CD4-positive, CD25-positive, alpha-beta regulatory T cell (primary cell): ENCODE measurements at regions not wholly inside any gene's neighbourhood (a gene's known extent, or its start where the extent isn't known, plus 50 kb on each side); places are given as distances from the start of the nearest gene placed in this dataset.
"Not testable (repeated sequence)": the region's sequence is repeated elsewhere in the genome, so short reads cannot be mapped to it uniquely, and the experiment has no call there.

Source experiments
- ATAC-seq, 2 donors: fragments of 150-1000 bp; cut with Tn5 transposase; one replicate each; pipeline ENCODE4 v1.10.0; 2021; ENCODE audit warnings: low read depth in 2 of 2, moderate number of reproducible peaks in 2 of 2, moderate library complexity in 1 of 2
- DNase-seq, 3 donors: peaks; one replicate each; pipeline versions ENCODE4 v3.0.0 to v3.0.0-alpha.2; 2012 to 2022; ENCODE audit warnings: mixed read lengths in 1 of 3
- H3K27ac ChIP-seq: one replicate; pipeline ENCODE4 v1.7.0; 2013; ENCODE audit warnings: mild to moderate bottlenecking, low read length; ENCODE audit not compliant: insufficient read depth, poor library complexity, severe bottlenecking
- H3K27me3 ChIP-seq: one replicate; pipeline ENCODE4 v1.7.0; 2013; ENCODE audit warnings: low read length; ENCODE audit not compliant: control insufficient read depth, insufficient read depth
- H3K36me3 ChIP-seq: one replicate; pipeline ENCODE4 v1.7.0; 2013; ENCODE audit warnings: mild to moderate bottlenecking, low read length, moderate library complexity; ENCODE audit not compliant: control insufficient read depth, insufficient read depth
- H3K4me1 ChIP-seq: 2 replicates; pipeline ENCODE4 v1.7.0; 2013; ENCODE audit warnings: mild to moderate bottlenecking, low read length; ENCODE audit not compliant: insufficient read depth, control insufficient read depth, poor library complexity, severe bottlenecking
- H3K4me3 ChIP-seq: one replicate; pipeline ENCODE4 v1.7.0; 2013; ENCODE audit warnings: low read depth, mild to moderate bottlenecking, low read length, moderate library complexity
- H3K9me3 ChIP-seq, 2 experiments: 1 replicate in 1 of 2; 2 replicates in 1 of 2; pipeline ENCODE4 v1.7.0; 2013; ENCODE audit warnings: low read length in 2 of 2, mild to moderate bottlenecking in 1 of 2, moderate library complexity in 1 of 2; ENCODE audit not compliant: control insufficient read depth in 2 of 2
- H3K27ac Mint-ChIP-seq, 3 donors: one replicate each; pipeline ENCODE4 v1.8.0; 2020 to 2022; ENCODE audit warnings: mild to moderate bottlenecking in 3 of 3, mixed read lengths in 3 of 3, moderate library complexity in 2 of 3
- H3K27me3 Mint-ChIP-seq: one replicate; pipeline ENCODE4 v1.8.0; 2022; ENCODE audit warnings: mild to moderate bottlenecking, mixed read lengths
- H3K36me3 Mint-ChIP-seq: one replicate; pipeline ENCODE4 v1.8.0; 2020; ENCODE audit warnings: mixed read lengths
- H3K4me1 Mint-ChIP-seq, 4 donors: one replicate each; pipeline ENCODE4 v1.8.0; 2020 to 2022; ENCODE audit warnings: mixed read lengths in 4 of 4, mild to moderate bottlenecking in 1 of 4
- H3K4me3 Mint-ChIP-seq, 4 donors: one replicate each; pipeline ENCODE4 v1.8.0; 2020 to 2022; ENCODE audit warnings: mild to moderate bottlenecking in 4 of 4, mixed read lengths in 4 of 4, moderate library complexity in 3 of 4
- H3K9me3 Mint-ChIP-seq, 7 donors: one replicate each; pipeline ENCODE4 v1.8.0; 2020 to 2022; ENCODE audit warnings: mixed read lengths in 7 of 7, mild to moderate bottlenecking in 3 of 7, moderate library complexity in 2 of 7

- H3K4me1 Mint-ChIP-seq, H3K4me1 ChIP-seq, H3K27me3 ChIP-seq, ATAC-seq, H3K9me3 ChIP-seq, H3K36me3 Mint-ChIP-seq, H3K4me3 ChIP-seq, H3K36me3 ChIP-seq, H3K27ac ChIP-seq, H3K4me3 Mint-ChIP-seq, H3K27ac Mint-ChIP-seq, H3K9me3 Mint-ChIP-seq, DNase-seq: not testable (repeated sequence)
- H3K27me3 Mint-ChIP-seq: peaks cover 29% of the 10 kb centered on the region
Measured at GRCh38 chr17:21578783-21579182, 113.5 kb upstream of the KCNJ18 start.

- no peaks in the 10 kb centered on the region for H3K4me1 Mint-ChIP-seq
- no peak for DNase-seq
- no peak overlapping the region for H3K4me3 ChIP-seq
- H3K4me1 ChIP-seq: no peaks in the 10 kb centered on the region
- no peaks in the 10 kb centered on the region for H3K36me3 Mint-ChIP-seq
- H3K9me3 ChIP-seq: no peaks in the 10 kb centered on the region
- peaks cover 8% of the 10 kb centered on the region for H3K27me3 Mint-ChIP-seq
- H3K4me3 Mint-ChIP-seq: no peak overlapping the region
- ATAC-seq: no peak
- H3K27me3 ChIP-seq: peaks cover 3% of the 10 kb centered on the region
- H3K36me3 ChIP-seq: no peaks in the 10 kb centered on the region
- no peak overlapping the region for H3K27ac ChIP-seq
- H3K27ac Mint-ChIP-seq: no peak overlapping the region
- H3K9me3 Mint-ChIP-seq: peaks cover 0 to 2% (median 0%) of the 10 kb centered on the region in 7 donors
Measured at GRCh38 chr17:21592774-21593173, 99.5 kb upstream of the KCNJ18 start.

GRCh38 chr17:21593452-21594105, 98.7 kb upstream of the KCNJ18 start:
- not testable (repeated sequence) for H3K4me1 ChIP-seq, DNase-seq, H3K9me3 Mint-ChIP-seq, H3K4me1 Mint-ChIP-seq, H3K9me3 ChIP-seq, H3K4me3 Mint-ChIP-seq, H3K27me3 ChIP-seq, H3K27ac Mint-ChIP-seq, H3K36me3 ChIP-seq, H3K36me3 Mint-ChIP-seq, H3K4me3 ChIP-seq, H3K27ac ChIP-seq, ATAC-seq
- peaks cover 12% of the 10 kb centered on the region for H3K27me3 Mint-ChIP-seq

- Mint-ChIP-seq H3K9me3 (peaks cover 0 to 2% (median 0%) of the 10 kb centered on the region in 7 donors), H3K36me3 (no peaks in the 10 kb centered on the region), H3K4me3 (no peak overlapping the region), H3K27me3 (peaks cover 12% of the 10 kb centered on the region), H3K4me1 (no peaks in the 10 kb centered on the region), H3K27ac (no peak overlapping the region)
- Histone ChIP-seq H3K27me3 (peaks cover 3% of the 10 kb centered on the region), H3K4me1 (no peaks in the 10 kb centered on the region), H3K9me3 (no peaks in the 10 kb centered on the region), H3K36me3 (no peaks in the 10 kb centered on the region), H3K4me3 (no peak overlapping the region), H3K27ac (no peak overlapping the region)
- no peak for ATAC-seq
- no peak for DNase-seq
Measured at GRCh38 chr17:21595086-21595485, 97.2 kb upstream of the KCNJ18 start.

GRCh38 chr17:21602176-21602575, 90.1 kb upstream of the KCNJ18 start:
- Histone ChIP-seq H3K4me3 (no peak overlapping the region), H3K4me1 (no peaks in the 10 kb centered on the region), H3K9me3 (no peaks in the 10 kb centered on the region), H3K27me3 (peaks cover 3% of the 10 kb centered on the region), H3K27ac (no peak overlapping the region), H3K36me3 (no peaks in the 10 kb centered on the region)
- H3K36me3 Mint-ChIP-seq: no peaks in the 10 kb centered on the region
- peaks cover 0 to 1% (median 0%) of the 10 kb centered on the region in 7 donors for H3K9me3 Mint-ChIP-seq
- no peaks in the 10 kb centered on the region for H3K4me1 Mint-ChIP-seq
- DNase-seq (no peak), ATAC-seq (no peak)
- H3K27ac Mint-ChIP-seq: no peak overlapping the region
- peaks cover 5% of the 10 kb centered on the region for H3K27me3 Mint-ChIP-seq
- no peak overlapping the region for H3K4me3 Mint-ChIP-seq

DNA sequence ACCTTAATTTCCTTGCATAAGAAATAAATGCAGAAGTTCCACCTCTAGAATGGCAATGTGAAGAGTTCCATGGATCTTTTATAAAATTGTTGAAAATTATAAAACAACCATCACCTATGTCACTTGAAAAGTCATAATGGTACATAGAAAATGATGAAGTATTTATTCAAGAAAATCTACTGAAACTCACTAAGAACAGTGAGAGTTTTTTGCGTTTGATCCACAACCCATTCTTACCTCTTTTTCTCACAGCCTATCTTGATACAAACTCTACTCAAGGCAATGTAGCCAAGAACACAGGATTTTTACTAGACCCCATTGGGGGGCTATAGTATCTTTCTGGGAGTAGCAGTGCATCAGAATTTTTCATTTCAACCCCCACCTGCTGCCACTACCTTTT, 89.0 kb upstream of the KCNJ18 start:
- DNase-seq, H3K4me1 Mint-ChIP-seq, ATAC-seq, H3K4me3 ChIP-seq, H3K4me3 Mint-ChIP-seq, H3K9me3 Mint-ChIP-seq, H3K4me1 ChIP-seq, H3K27ac ChIP-seq, H3K27ac Mint-ChIP-seq, H3K9me3 ChIP-seq, H3K27me3 ChIP-seq, H3K27me3 Mint-ChIP-seq, H3K36me3 ChIP-seq, H3K36me3 Mint-ChIP-seq: not testable (repeated sequence)

DNA sequence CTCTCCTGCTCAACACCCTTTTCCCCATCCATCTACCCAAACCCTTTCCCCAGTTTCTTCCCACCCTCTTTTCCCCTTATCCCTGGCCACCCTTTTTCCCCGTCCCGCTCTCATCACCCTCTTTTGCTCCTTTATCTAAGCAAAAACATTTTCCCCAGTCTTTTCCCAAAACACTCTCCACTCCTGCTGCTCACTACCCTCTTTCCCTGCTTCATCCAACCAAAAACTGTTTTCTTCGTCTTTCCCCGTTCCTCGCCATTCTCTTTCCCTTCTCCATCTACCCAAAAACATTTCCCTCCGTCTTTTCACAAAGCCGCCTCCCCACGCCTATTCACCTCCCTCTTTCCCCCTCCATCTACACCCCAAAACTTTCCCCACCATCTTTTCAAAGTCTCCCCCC, 80.9 kb upstream of the KCNJ18 start:
- H3K27ac Mint-ChIP-seq, H3K4me1 ChIP-seq, H3K9me3 Mint-ChIP-seq, DNase-seq, H3K27me3 ChIP-seq, H3K36me3 Mint-ChIP-seq, H3K4me3 Mint-ChIP-seq, H3K27me3 Mint-ChIP-seq, H3K9me3 ChIP-seq, H3K4me3 ChIP-seq, H3K36me3 ChIP-seq, H3K27ac ChIP-seq, ATAC-seq, H3K4me1 Mint-ChIP-seq: not testable (repeated sequence)

- H3K36me3 Mint-ChIP-seq, H3K9me3 Mint-ChIP-seq, H3K4me3 Mint-ChIP-seq, H3K4me3 ChIP-seq, DNase-seq, H3K4me1 Mint-ChIP-seq, H3K9me3 ChIP-seq, H3K27ac ChIP-seq, H3K27me3 Mint-ChIP-seq, H3K4me1 ChIP-seq, H3K27me3 ChIP-seq, ATAC-seq, H3K36me3 ChIP-seq, H3K27ac Mint-ChIP-seq: not testable (repeated sequence)
Measured at GRCh38 chr17:21612123-21613070, 79.9 kb upstream of the KCNJ18 start.
